HT1080 (cell line): ENCODE measurements at regions not wholly inside any gene's neighbourhood (a gene's known extent, or its start where the extent isn't known, plus 50 kb on each side); places are given as distances from the start of the nearest gene placed in this dataset.

Experiments
- DNase-seq: peaks from one replicate; pipeline ENCODE4 v3.0.0-alpha.2; 2015; ENCODE audit warnings: low read depth

DNA sequence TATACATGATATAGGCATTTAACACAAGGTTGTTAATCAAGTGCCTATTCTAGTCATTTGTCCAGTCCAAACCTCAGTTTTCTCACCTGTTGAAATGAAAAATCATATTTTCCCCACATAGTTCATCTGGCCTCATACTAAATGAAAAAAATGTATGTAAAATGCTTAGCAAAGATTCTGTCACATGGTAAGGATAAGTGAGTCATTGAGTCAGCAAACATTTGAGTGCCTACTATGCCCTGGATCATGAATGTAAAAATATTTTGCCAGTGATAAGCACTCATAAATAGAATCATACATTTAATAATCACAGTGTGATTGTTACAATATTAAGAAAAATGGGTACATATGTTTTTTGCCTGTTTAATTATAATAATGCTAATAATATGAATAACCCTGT, 181.2 kb upstream of the PAPPA start:
- DNase-seq, result no peak

DNA sequence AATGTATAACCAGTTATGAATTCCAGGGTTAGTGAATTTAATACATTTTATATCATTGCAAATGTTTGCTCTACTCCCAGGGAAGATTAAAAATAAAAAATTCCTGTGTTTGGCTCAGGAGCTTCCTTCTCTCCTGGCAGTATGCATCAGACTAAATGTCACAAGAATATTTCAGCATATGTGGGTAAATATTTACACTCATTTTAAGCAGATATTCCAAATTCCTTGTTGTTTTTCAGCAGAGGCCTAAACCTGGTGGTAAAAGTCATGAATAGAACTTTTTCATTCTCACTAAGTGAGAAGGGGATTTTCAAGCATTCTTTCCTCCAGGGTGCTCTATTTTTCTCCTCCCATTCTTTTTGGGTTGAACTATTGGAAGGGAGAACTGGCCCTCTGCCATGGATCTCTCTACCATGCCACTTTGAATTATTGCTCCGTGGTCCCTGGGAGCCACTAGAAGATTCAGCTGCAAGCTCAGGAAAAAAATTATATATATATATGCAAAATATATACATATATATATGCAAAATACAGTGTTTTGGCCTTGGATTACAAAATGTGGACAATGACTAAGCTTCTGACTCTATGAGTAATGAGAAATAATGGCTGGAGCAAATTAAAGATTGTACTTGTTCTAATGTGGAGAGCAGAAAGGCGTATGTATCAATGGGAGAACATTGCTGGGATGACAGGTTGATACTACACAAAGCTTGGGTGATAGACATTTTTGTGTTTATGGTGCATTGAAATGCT, 180.6 kb upstream of the PAPPA start:
- no peak for DNase-seq

DNA sequence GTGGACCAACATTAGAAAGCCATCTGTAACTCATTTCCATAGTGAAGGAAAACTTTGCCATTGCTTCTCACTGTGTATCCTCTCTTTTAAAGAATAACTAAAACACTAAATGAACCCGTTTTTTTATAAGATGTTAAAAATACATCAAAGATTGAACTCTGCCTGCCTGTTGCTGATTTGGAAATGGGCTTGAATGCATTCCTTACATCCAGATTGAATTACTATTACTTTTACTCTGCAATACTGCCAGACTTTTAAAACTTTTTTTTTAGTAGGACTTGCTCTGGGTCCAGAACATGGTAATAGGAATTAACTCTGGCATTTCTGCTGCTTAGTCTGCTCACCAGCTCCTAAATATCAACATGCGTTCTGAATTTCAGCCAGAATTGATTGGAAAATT, 176.8 kb upstream of the PAPPA start:
- no peak for DNase-seq

DNA sequence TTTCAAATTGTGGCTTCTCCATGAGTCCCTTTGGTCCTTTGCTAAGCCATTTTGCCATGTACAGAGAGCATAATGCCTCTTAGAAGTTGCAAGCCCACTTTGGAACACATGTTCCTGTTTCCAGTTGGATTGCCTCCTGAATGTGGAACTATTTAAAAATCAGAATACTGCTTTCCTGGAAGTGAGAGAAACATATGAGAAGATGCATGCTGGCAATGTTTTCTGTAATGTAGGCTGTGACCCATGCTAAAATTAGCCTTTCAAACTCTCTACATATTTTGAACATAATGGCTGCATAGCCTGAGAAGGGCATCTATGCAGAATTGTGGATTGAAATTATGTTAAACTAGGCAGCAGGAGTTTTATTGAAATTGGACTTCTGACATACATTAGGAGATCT, 175.5 kb upstream of the PAPPA start:
- no peak for DNase-seq

DNA sequence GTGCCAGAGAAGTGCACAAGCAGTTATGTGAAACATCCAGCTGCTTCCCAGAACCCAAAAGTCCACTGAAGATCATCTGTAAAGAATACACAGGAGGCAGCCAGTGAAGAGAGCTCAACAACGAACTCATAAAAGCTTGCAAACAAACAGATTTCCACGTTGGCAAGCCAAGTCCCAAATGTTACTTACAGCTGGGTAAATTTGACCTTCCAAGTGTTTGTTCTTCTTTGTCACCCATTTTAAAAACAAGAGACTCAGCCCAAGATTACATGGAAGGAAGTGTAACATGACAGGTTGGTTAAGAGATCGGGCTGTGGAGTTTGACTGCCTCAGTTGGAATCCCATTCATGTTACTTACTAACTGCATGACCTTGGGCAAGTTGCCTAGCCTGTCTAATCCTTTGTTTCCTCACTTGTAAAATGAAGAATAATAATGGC, 174.9 kb upstream of the PAPPA start:
- no peak for DNase-seq

DNA sequence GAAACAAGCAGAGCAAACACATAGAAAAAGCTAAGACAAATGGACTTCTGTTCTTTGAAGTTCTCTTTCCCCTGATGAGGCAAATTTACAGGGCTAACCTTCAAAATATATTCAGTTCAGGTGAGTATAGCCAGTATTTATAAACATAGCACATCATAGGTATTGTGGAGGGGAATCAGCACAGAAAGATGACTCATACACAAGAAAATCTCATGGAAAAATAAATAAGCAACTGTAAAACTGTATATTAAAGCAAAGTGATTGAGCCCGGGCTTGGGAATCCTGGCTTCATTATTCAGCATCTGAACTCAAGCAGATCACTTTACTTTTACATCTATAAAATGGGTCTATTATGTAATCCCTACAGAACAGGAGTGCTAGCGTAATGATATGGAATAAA, 173.5 kb upstream of the PAPPA start:
- DNase-seq, result no peak

DNA sequence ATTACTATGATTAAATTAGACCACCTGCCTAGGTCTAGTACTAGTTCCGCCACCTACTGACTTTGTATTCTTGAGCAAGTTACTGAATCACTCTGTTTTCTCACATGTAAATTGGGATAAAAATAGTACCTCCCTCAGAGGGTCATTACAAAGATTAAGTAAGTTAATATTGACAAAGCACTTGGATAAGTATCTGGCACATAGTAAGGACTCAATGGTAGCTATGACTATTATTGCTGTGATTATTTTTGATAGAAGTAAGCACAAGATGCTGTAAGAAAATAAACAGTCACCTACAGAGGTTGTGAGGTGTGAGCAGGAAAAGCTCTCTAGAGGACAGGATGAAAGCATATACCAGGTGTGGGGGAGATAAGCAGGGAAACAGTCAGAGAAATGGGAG, 173.1 kb upstream of the PAPPA start:
- no peak for DNase-seq

DNA sequence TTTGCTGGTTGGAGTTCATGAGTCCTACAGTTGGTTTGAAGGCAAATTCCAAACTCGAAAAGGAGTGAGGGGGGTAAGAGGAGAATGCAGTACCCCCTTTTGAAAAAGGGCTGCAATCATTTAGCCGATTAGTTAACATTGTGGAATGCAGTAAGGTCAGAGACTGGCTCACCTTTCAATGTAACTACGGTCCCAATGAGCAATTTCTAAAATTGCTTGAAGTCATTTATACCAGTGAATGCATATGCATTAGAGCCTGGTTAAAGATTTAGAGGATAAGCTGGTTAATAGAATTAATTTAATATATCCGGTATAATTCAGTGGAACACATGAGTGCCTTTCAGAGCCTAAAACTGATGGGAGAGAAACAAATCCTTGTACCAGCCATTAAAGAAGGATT, 172.6 kb upstream of the PAPPA start:
- DNase-seq, result no peak

DNA sequence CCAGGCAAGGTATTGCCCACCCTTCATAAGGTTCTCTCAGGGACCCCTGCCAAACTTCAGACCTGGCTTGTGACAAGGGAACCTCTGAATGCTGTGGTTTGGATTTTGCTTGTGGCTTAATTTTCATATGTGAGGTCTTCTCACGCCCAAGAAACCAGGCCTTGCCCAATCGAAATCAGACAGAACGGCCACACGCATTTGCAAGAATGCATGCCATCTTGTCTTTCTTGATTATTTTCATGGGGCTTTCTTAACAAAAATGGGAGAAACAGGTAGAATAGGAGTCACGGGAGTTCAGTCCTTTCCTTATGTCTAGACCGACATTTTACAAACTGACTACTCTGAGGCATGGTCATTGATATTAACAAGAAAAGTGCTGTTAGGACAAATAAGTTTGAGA, 170.2 kb upstream of the PAPPA start:
- DNase-seq, result no peak

DNA sequence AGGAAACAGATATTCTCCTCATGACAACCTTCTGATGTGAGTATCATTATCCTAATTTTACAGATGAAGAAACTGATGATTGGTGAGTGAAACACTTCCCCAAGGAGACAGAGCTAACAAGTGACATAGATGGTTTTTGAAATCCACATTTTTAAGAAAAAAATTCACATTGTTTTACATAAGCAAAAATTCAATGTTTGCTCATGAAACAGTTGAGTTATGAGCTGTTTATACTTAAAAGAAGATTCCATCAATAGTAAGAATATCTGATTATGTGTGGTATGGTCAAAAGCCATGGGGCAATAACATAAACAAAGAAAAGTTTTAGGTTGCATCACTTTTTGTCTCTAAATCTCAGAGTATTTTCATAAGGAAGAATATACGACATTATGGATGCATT, 167.9 kb upstream of the PAPPA start:
- no peak for DNase-seq

DNA sequence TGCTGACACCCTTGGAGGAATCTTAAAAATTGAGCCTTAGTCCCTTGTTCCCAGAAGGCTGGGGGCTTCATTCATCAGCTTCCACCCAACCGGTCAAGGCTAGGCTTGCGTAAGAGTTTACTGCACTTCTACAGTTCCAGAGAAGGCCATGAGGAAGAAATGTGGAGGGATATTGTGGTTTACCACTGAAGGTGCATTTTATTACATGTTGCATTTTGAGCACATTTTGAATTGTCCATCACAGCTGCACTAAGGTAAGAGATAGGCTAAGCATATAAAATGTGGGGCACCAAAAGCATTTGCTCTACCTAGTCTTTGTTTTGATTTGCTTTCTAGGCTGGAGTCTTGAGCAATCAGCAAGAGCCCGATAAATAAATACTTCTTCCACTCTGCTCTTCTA, 167.1 kb upstream of the PAPPA start:
- DNase-seq, result no peak

DNA sequence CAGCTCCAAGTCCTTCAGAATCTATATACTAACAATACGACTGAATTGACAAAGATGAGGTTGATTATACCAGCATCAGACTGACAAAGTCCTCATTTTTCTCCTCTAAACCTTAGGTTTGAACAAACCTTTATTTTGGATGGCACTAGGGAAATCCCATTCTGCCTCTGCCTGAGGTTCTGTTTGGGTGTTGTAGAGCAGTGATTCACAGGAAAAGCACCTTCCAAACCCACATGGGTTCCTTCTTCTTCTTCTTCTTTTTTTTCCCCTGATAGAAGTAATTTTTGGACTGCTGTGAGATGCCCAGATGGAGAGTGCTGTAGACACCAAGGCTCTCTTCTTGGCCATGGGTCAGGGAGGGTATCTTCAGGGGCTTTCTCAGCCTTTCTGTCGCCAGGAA, 164.9 kb upstream of the PAPPA start:
- DNase-seq, result no peak

DNA sequence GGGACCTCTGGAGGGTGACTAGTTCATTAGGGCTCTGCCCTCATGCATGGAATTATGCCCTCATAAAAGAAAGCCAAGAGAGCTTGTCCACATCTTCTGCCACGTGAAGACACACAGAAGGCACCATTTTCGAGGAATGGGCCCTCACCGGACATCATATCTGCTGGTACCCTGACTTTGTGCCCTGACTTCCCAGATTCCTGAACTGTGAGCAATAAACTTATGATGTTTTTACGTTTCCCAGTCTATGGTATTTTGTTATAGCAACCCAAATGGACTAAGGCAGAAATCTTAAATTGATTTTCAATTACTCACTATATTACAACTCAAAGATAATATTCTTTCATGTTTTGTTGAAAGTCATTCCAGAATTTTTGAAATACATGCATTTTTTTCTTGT, 163.8 kb upstream of the PAPPA start:
- no peak for DNase-seq

DNA sequence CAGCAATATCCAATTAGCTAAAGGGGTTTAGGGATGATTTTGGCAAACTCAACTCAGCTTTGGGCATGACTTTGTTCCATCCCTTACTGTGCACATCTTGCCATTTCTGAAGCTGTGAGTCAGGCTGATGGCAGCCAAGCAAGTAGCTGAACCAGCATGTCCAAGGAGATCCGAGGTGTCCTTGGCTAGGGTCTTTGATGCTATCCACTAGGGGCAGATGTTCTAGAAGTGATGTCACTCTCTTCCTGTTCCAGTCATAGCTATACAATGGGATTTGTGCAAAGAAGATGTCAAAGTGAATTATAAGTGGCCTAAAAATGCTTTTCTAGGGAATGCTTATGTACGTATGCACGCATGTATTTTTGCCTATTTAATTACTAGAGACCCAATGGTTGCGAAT, 160.8 kb upstream of the PAPPA start:
- peak; percentile 72 for DNase-seq

DNA sequence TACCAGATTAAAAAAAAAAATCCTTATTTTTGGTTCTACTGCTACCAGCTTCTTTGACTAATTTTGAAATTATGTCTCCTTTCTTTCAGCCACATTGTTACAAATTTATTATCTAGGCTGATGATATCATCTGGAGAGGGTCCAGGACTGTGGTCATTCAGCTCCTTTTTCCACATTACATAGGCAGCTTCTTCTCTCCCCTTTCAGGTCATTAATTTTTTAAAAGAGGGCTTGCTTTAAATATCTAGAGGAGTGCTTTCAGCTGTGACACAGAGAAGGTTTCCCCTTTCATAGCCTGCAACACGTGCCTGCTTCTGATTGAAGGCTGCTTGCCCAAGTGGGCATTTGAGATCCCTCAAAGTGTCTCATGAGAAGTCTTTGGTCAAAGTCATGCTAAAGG, 155.7 kb upstream of the PAPPA start:
- peak; percentile 42 for DNase-seq

DNA sequence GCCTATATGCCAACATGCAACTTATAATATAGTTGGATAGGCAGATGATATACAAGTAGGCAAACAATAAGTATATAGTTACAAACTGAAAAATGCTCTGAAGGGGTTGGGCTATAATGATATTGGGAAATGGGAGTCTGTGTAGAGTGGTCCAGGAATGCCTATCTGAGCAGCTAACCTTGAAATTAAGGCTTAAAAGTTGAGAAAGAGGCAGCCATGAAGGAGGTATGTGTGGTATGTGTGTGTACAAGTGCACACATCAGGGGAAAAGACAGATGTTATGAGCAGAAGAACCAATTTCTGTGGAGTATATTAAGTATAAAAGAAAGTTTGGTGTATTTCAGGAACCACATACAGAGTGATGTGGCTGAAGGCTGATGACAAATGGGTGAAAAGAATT, 154.9 kb upstream of the PAPPA start:
- DNase-seq, result no peak

DNA sequence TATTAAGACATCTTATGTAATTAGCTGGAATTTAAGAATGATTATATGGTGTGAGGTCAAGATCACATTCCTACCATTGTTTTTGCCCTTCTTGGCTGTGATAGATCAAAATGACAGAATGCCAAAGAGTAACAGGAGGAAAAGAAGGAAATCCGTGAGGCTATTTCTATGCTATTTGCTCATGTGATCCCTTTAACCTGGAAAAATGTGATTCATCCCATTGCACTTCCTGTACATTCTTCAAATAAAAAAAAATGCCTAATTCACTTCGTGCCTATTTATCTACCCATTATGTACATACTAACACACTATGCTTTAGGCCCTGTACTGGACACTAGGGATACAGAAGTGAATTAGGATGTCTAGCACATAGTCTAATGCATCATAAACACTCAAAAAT, 154.1 kb upstream of the PAPPA start:
- DNase-seq, result peak; percentile 79

DNA sequence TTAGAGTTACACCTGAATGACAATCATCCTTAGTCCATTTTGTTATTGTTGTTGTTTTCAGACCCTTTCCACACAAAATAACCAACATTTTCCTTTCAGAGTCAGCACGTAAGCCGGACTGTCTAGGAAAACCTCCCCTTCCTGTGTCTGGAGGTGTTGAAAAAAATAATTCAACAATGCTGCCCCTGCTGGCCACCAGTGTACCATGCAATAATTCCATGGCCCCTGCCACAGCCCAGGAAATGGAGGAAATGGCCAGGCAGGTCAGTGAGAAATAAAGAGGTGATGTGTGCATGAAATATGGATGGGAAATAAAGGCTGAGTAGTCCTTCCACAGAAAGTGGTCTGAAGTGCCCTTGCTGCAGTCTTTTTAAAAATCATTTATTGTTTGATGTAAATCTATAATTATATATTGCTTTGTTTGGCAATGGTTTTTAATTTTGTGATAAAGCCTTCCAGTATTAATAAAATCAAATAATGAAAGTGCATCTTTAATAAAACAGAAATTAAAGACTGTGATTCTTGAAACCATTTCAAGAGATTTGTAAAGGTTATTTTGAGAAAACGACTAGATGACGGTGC, 152.8 kb upstream of the PAPPA start:
- DNase-seq, result peak; percentile 44

DNA sequence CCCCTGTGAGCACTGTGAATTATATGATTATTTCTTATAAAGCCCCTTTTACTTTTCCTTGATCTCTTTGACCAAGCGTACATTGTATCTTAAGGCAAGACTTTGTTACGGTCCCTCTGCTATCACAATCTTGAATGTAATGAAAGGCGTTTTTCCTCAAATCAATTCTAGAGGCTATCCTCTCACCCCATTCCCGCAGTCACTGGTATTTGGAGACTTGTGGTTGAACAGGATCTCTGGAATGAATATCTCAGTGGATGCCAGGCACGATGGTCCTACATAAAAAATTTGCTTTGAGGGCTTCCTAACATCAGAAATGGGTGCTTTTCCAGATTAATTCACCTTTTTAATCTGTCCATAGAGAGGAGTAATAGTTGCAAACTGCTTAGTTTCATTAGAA, 151.4 kb upstream of the PAPPA start:
- DNase-seq, result no peak

DNA sequence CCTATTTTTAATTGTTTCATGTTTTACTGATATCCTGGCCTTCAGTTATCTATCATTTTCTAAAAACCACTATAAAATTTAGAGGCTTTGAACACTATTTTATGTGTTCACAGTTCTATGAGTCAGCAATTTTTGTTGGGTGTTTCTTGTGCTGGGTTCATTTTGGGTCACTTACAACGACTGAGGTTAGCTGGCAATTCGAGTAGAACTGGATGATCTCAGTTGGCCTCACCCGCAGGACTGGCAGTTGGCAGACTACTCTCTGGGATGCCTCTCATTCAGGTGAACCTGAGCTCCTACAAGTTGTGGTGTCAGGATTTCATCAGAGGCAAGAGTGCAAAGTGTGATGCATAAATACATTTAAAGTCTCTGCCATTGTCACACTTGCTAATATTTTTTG, 151.0 kb upstream of the PAPPA start:
- DNase-seq, result peak; percentile 50

DNA sequence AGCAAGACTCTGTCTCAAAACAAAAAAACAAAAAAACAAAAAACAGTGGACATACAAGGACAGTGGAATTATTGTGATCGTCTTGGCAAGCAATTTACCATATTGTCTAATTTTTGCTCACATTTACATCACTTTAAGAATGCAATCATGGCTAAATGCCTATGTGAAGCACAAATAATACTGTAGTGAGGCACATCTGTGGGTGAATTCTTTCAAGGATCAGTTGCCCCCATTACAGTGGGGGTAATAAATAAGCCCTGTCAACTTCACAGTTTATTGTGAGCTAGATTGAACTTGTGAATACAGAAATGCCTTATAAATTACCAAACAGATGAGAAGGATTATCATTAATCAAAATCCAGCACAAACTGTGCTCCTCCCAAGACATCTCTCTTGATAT, 150.2 kb upstream of the PAPPA start:
- no peak for DNase-seq

DNA sequence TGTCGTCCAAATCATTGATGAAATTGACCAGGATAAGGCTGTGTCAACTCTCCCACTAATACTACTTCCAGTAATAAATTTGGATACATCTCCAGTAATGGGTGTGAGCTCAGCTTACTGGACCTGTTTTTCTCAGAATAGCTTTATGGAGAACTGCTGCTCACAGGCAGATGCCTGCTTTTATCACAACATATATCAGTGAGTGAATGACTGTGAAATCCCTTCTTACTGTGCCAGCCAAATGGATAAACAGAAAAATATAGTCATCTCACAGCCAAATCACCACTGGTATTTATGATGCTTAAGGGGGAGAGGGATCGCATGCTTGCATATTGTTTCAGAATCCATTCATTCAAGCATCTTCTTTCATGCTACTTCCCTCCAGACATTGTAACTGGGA, 148.4 kb upstream of the PAPPA start:
- no peak for DNase-seq

DNA sequence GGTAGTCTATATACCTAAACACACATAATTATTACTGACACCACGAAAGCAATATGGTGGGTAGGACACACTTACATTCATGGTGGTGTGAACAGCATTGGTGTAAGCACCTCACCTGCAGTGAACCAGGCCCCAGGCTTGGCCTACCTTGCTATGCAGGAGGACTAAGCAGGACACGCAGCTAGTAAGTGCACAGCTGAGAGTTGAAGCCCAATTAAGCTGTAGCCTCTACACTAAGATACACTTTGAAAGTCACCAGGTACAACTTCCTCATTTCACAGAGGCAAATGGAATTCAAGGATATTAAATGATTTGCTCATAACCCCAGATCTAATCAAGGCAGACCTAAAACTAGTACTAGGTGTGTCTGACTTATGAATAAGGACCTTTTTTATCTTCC, 145.8 kb upstream of the PAPPA start:
- DNase-seq, result no peak

DNA sequence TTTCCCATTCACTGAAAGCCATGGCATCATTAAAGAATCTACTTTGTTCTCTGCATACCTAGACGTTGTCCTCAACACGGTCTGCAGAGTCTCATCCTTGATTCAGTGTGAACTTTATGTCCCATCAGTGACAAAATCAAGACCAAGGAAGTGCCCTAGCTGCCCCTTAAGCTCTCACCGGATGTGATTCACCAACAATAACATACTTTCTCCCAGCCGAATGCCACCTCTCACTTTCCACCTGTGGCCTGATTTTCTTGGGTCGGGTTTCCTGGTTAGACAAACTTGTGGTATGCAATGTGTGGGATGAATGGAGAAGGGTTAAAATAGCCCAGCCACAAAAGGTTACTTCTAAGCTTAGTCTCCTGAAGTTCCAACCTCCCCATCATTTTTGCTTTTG, 145.3 kb upstream of the PAPPA start:
- peak; percentile 85 for DNase-seq
